ENCODE measurements at regions not wholly inside any gene's neighbourhood (a gene's known extent, or its start where the extent isn't known, plus 50 kb on each side); places are given as distances from the start of the nearest gene placed in this dataset.

- TF ChIP-seq ZFP30 (CRISPR knock-in tag; IDR thresholded peaks at IDR 0.05) (no peak), TCF4 (CRISPR knock-in tag; IDR thresholded peaks at IDR 0.05; ENCODE audit: borderline replicate concordance) (no peak), RARB (CRISPR knock-in tag; IDR thresholded peaks at IDR 0.05) (no peak), ISL1 (CRISPR knock-in tag; IDR thresholded peaks at IDR 0.05) (no peak), ARNTL (CRISPR knock-in tag; IDR thresholded peaks at IDR 0.05; ENCODE audit: borderline replicate concordance, low read depth) (no peak), TSHZ2 (CRISPR knock-in tag; IDR thresholded peaks at IDR 0.05) (no peak), CSDC2 (CRISPR knock-in tag; IDR thresholded peaks at IDR 0.05) (no peak), PATZ1 (CRISPR knock-in tag; IDR thresholded peaks at IDR 0.05; ENCODE audit: borderline replicate concordance) (no peak)
Measured at GRCh38 chr2:3094999-3095958, 282.3 kb downstream of the EIPR1 start.

All from SK-N-SH treated with all-trans-retinoic acid at 6 μM for 48 hours (cell line).